GM04503 (cell line): ENCODE measurements at regions not wholly inside any gene's neighbourhood (a gene's known extent, or its start where the extent isn't known, plus 50 kb on each side); places are given as distances from the start of the nearest gene placed in this dataset.
"Not testable (repeated sequence)": the region's sequence is repeated elsewhere in the genome, so short reads cannot be mapped to it uniquely, and the experiment has no call there.

Source experiments
- DNase-seq: peaks from one replicate; pipeline ENCODE4 v3.0.0-alpha.2; 2012; ENCODE audit warnings: low read depth

DNA sequence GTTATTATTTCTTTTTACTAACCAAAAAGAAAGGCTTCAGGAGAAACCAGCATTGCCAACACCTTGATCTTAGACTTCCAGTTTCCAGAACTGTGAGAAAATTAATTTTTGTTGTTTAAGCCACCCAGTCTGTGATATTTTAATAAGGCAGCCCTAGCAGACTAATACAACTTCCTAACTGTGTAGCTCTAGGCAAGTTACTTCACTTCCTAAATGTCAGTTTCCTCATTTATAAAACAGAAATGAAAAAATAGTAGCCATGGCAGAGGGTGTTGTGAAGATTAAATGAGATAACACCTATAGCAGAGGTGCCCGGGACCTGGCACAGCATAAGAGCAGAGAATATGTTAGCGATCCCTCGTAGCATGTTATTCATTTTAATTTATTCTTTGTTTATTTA, 66.6 kb upstream of the HAND1 start:
- no peak for DNase-seq

DNA sequence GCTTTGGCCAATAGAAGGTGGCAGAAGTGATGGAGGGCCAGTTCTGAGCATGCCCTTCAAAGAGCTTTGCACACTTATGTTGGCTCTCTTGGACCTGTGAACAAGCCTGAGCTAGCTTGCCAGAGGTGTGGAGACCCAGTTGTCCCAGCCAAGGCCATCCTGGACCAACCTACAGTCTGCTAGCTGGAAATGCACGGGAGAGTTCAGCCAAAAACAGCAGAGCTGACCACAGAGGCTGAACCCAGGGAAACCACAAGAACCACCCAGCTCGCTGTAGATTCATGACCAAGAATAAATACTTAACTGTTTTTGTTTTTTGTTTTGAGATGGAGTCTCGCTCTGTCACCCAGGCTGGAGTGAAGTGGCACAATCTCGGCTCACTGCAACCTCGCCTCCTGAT, 65.4 kb upstream of the HAND1 start:
- no peak for DNase-seq

DNA sequence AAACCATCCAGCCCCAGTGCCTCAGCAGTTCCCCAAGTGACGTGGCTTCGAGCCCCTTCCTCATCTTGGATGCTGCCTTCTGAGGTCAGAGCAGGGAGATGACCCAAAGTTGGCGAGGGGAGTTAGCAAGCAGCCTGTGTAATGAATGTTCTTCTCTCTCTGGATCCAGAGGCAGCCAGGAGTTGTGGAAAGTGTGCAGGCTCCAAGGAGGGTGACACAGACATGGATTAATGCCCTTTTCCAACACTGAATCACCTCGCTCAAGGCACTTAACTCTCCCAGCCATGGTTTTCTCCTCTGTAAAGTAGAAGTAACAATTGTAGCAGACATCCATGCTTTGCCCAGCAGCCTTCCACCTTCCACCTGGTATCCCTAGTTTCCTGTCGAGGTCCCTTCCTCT, 64.6 kb upstream of the HAND1 start:
- DNase-seq = no peak

DNA sequence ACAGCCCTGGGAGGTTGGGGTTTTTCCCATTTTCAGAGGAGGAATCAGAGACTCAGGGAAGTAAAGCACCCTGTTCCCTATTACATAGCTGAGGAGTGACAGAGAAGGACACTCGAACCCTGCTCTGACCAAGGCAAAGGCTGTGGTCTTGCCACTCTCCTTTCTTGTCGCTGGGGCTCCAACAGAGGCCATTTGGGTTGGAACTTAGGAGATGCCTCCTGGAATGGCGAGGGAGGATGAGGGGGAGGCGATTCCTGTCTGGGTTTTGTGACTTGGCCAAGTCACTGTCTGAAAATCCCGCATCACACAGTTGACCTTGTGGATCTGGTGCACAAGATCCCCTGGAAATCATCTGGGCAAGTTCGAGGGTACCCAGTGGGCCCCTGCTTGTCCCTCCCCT, 64.0 kb upstream of the HAND1 start:
- DNase-seq = no peak

DNA sequence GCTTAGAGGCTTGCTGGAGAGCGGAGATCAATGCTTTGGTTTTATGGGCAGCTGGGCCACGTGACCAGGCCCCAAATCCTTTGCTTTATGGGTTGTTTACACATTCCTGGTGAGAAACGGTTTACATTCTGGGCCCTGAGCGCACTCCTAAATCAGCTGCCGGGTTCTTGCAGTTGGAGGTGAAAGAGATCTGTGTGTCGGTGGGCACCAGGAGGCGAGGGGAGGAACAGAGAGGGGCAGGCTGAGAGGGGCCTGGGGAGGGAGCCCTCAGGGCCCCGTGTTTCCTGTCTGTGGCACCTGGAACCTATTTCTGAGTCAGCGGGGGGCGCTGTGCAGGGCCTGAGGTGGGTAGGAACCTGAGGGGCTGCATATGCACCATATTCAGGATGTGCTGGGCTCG, 63.5 kb upstream of the HAND1 start:
- DNase-seq = no peak

DNA sequence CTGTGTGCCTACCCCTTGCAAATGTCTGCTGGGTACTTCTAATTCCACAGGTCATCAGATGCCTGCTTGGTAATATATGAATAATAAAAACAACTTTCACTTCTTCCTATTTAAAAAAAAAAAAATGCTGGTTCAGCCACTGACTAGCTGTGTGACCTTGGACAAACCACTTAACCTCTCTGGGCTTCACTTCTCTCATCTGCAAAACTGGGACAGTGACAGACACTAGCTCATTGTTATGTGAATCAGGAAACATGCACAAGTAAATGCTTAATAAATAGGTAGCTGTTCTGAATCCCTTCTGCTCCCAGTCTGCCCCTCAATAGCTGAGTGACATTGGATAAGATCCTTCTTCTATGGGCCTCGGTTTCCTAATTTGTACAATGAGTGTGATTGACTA, 62.6 kb upstream of the HAND1 start:
- no peak for DNase-seq

DNA sequence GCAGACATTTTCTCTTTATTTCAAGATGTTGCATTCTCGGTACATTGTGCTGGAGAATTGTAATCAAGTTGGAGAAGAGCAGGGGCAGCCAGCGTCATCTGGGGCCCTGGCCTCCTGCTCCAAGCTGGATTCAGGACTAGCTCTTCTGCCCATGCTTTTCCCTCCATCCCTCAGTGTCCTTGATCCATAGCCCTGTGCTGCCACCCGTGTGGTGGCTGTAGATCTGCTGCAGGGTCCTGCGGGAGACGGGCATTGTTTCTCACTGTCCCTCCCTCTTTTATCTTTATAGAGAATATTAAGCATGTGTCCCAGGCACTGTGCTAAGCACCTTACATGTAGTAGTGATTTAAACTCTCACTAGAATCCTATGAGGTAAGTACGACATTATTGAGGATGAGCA, 60.5 kb upstream of the HAND1 start:
- no peak for DNase-seq

DNA sequence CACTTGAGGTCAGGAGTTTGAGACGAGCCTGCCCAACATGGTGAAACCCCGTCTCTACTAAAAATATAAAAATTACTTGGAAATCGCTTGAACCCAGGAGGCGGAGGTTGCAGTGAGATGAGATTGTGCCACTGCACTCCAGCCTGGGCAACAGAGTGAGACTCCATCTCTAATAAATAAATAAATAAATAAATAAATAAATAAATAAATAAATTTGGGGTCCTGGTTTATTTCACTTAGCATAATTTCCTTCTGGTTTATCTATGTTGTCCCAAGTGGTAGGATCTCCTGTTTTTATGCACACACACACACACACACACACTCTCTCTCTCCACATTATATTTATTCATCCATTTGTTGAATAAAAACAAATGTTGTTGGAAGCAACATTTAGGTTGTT, 58.4 kb upstream of the HAND1 start:
- DNase-seq = not testable (repeated sequence)

DNA sequence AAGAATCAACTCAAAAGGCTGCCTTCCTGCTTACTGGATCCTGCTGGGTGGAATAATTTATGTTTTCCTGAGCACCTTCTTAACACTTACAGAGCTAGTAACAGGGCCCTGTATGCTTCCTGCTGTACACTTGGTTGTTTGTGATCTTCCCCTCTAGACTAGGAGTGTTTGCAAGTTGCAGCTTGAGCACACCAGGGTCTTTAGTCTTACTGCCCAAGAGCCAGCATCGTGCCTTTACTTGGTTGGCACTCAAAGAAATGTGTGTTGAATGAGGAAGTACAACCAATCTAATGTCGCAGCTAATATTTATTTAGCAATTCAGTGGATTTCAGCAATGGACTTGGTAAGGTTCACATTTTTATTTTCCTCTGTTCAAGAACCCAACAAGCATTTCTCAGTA, 57.5 kb upstream of the HAND1 start:
- DNase-seq = no peak

DNA sequence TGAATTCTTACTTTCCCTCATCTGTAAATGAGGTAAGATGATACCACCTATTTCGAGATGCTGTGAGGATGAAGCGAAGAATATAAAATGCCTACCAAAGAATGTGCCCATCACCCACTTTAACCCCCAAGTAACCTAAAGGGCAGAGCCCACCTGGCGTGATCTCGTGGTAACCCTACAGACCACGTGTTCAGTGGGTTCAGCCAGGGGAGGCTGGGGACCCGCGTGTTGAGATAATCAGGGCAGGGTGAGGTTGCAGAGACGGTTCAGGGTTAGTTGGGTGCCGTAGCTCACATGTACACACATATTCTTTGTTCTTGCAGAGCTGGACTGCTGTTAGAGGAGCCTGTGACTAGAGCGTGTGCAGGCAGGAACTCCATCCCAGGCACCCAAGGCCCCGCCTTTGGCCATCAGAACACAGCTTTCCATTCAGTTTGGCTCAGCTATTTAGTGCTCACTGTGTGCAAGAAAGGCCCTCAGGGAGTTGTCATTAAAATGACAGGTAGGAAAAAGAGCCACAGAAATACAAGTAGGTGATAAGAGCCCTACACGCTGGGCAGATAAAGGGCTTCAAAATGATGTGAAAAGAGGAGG, 56.5 kb upstream of the HAND1 start:
- no peak for DNase-seq

DNA sequence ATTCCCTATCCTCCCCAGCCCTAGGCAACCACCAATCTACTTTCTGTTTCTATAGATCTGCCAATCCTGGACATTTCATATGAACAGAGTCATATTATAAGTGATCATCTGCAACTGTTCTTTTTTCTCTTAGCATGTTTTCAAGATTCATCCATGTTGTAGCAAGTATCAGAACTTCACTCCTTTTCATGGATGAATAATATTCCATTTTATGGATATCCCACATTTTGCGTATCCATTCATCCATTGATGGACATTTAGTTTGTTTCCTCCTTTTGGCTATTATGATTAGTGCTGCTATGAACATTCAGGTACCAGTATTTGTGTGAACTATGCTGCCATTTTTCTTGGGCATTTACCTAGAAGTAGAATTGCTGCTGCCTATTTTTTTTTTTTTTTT, 51.3 kb upstream of the HAND1 start:
- DNase-seq = no peak

DNA sequence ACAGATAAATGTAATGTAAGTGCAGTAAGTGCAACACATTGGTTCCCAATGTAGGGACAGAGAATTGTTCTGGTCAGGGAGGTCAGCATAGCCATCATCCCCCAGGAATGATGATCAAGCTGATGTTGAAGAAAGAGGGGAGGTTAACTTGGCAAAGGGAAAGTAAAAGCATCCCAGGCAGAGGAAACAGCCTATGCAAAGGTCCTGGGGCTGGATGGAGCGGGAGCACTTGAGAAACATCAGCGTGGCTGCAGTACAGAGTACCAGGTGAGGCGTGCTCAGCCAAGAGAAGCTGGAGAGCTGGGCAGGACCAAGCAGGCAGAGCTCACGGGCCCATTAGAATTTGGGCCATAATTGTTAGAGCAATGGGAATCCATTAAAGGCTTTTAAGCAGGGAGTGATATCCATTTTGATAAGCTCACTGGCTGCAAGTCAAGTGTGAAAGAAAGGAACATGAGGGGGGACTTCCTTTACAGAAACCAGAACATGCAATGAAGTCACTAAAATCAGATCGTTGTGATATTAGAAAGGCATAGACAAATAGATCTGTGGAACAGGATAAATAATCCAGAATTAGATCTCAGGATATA, 50.1 kb upstream of the HAND1 start:
- DNase-seq = no peak
